ENCODE measurements at regions not wholly inside any gene's neighbourhood (a gene's known extent, or its start where the extent isn't known, plus 50 kb on each side); places are given as distances from the start of the nearest gene placed in this dataset.

DNA sequence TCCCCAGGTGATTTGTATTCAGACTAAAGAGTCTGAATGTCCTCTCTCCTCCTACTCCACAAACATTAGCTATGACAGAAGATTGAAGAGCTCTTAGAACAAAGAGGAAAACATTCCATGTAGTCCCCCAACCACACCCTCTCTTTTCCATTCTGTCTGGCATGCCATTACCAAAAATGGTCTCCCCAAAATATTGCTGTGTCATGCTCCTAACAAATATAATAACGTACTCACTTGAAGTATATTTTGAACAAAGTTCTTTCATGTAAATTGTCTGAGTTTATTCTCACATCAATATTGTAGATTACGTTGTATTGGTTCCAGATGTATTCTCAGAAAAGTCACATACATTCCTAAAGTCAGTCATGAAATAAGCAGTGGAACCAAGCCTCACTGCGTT is 467.3 kb upstream of the IRAK1BP1 start:
- TF ChIP-seq, protein P1, sequence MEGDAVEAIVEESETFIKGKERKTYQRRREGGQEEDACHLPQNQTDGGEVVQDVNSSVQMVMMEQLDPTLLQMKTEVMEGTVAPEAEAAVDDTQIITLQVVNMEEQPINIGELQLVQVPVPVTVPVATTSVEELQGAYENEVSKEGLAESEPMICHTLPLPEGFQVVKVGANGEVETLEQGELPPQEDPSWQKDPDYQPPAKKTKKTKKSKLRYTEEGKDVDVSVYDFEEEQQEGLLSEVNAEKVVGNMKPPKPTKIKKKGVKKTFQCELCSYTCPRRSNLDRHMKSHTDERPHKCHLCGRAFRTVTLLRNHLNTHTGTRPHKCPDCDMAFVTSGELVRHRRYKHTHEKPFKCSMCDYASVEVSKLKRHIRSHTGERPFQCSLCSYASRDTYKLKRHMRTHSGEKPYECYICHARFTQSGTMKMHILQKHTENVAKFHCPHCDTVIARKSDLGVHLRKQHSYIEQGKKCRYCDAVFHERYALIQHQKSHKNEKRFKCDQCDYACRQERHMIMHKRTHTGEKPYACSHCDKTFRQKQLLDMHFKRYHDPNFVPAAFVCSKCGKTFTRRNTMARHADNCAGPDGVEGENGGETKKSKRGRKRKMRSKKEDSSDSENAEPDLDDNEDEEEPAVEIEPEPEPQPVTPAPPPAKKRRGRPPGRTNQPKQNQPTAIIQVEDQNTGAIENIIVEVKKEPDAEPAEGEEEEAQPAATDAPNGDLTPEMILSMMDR (conservative IDR thresholded peaks at IDR 0.05; ENCODE audit: low read depth, low read length): no peak
- TF ChIP-seq POLR2A (IDR thresholded peaks at IDR 0.05; ENCODE audit: low read depth, low read length) (no peak), BHLHE40 (IDR thresholded peaks at IDR 0.05; ENCODE audit: low read depth, low read length) (no peak)
- TF ChIP-seq, protein P2, sequence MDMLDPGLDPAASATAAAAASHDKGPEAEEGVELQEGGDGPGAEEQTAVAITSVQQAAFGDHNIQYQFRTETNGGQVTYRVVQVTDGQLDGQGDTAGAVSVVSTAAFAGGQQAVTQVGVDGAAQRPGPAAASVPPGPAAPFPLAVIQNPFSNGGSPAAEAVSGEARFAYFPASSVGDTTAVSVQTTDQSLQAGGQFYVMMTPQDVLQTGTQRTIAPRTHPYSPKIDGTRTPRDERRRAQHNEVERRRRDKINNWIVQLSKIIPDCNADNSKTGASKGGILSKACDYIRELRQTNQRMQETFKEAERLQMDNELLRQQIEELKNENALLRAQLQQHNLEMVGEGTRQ (IDR thresholded peaks at IDR 0.05; ENCODE audit: low read depth, low read length): no peak

Data from IMR-90 (cell line).